Gastrocnemius medialis (tissue), 4 donors: ENCODE measurements at regions not wholly inside any gene's neighbourhood (a gene's known extent, or its start where the extent isn't known, plus 50 kb on each side); places are given as distances from the start of the nearest gene placed in this dataset.
"Not testable (repeated sequence)": the region's sequence is repeated elsewhere in the genome, so short reads cannot be mapped to it uniquely, and the experiment has no call there.

ENCODE experiments used
- ATAC-seq, 2 donors: fragments of 150-250 bp; one replicate each; pipeline ENCODE4 v1.9.1; 2016
- DNase-seq, 2 donors: peaks; one replicate each; pipeline ENCODE4 v3.0.0-alpha.2; 2019
- H3K27ac ChIP-seq, 4 donors: fragments of 200-600 bp; sonication (generic); 1 replicate in 1 of 4; 2 replicates in 3 of 4; pipeline ENCODE4 v1.5.1; 2016 to 2018; ENCODE audit warnings: mild to moderate bottlenecking in 2 of 4, moderate library complexity in 1 of 4
- H3K27me3 ChIP-seq, 3 donors: fragments of 200-600 bp; sonication (generic) in 2 of 3; 1 replicate in 1 of 3; 2 replicates in 2 of 3; pipeline versions ENCODE4 v1.5.1 to v1.6.0; 2016 to 2019; ENCODE audit warnings: mild to moderate bottlenecking in 1 of 3, moderate library complexity in 1 of 3
- H3K36me3 ChIP-seq, 2 donors: fragments of 200-600 bp; sonication (generic) in 1 of 2; one replicate each; pipeline ENCODE4 v1.5.1; 2017 to 2018
- H3K4me1 ChIP-seq, 2 donors: fragments of 200-600 bp; sonication (generic) in 1 of 2; one replicate each; pipeline ENCODE4 v1.5.1; 2016 to 2017; ENCODE audit warnings: mild to moderate bottlenecking in 2 of 2
- H3K4me3 ChIP-seq, 4 donors: fragments of 200-600 bp; sonication (generic) in 3 of 4; 1 replicate in 1 of 4; 2 replicates in 3 of 4; pipeline ENCODE4 v1.5.1; 2016 to 2019; ENCODE audit warnings: mild to moderate bottlenecking in 2 of 4
- H3K9me3 ChIP-seq, 3 donors: fragments of 200-600 bp; sonication (generic) in 2 of 3; 1 replicate in 1 of 3; 2 replicates in 2 of 3; pipeline ENCODE4 v1.5.1; 2016 to 2019
- POLR2A ChIP-seq, 2 donors: fragments of 450-650 bp; IDR thresholded peaks; one replicate each; pipeline ENCODE4 v1.6.1; 2017; ENCODE audit warnings: antibody characterized with exemption in 2 of 2, mild to moderate bottlenecking in 2 of 2, moderate library complexity in 2 of 2
- in situ Hi-C, 4 donors: fragments of 200-750 bp; cut with MboI; loops; one replicate each; pipeline versions ENCODE4 v1.15.0 to v1.8.0; 2017; ENCODE audit warnings: low sequenced_read_pairs in 4 of 4
- intact Hi-C: fragments of 100-400 bp; cut with DNase I; formaldehyde crosslinking; loops from one replicate; pipeline ENCODE4 v1.15.1; 2023; ENCODE audit warnings: low total_unique reads
- TF ChIP-seq, protein P1 (sequence below), 5 experiments: fragments of 450-650 bp in 3 of 5; fragments of 200-600 bp in 2 of 5; sonication (generic) in 2 of 5; IDR thresholded peaks in 4 of 5; conservative IDR thresholded peaks in 1 of 5; 1 replicate in 4 of 5; 2 replicates in 1 of 5; pipeline ENCODE4 v1.5.1; 2016 to 2019; ENCODE audit warnings: antibody characterized with exemption in 5 of 5, mild to moderate bottlenecking in 3 of 5, moderate library complexity in 3 of 5

DNA sequence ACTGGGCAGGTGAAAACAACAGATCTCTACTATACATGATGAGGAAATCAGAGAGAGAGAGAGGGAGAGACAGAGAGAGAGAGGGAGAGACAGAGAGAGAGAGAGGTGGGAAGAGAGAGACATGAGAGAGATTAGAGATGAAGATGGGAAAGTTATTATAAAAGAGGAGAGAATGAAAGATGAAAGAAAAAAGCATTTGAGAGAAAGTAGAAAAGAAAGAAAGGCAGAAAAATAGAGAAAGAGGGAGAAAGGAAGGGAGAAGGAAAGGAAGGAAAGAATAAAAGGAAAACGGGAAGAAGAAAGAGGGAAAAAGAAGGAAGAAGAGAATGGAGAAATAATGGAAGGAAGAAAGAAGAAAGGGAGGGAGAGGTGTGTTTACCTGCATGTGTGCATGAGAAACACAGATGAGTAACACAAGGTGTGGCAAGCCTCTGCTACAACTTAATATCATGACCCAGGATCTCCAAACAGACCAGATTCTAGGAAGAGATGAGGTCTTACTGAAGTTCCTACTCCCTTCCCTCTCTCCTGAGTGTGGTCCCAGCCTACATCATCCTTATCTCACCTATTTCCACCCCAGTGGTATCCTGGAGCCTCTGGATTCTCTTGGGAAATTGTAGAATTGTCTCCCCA is 176.3 kb downstream of the C12orf75 start:
- no peaks in the 10 kb centered on the region for H3K9me3 ChIP-seq
- H3K27ac ChIP-seq: no peak overlapping the region
- ATAC-seq (no peak), DNase-seq (no peak)
- in situ Hi-C loops (no loop called here), intact Hi-C loops (no loop called here)
- H3K4me1 ChIP-seq: peaks cover 0 to 4% of the 10 kb centered on the region in 2 donors
- TF ChIP-seq, protein P1, sequence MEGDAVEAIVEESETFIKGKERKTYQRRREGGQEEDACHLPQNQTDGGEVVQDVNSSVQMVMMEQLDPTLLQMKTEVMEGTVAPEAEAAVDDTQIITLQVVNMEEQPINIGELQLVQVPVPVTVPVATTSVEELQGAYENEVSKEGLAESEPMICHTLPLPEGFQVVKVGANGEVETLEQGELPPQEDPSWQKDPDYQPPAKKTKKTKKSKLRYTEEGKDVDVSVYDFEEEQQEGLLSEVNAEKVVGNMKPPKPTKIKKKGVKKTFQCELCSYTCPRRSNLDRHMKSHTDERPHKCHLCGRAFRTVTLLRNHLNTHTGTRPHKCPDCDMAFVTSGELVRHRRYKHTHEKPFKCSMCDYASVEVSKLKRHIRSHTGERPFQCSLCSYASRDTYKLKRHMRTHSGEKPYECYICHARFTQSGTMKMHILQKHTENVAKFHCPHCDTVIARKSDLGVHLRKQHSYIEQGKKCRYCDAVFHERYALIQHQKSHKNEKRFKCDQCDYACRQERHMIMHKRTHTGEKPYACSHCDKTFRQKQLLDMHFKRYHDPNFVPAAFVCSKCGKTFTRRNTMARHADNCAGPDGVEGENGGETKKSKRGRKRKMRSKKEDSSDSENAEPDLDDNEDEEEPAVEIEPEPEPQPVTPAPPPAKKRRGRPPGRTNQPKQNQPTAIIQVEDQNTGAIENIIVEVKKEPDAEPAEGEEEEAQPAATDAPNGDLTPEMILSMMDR (IDR thresholded peaks at IDR 0.05 in 4 of 5, conservative IDR thresholded peaks at IDR 0.05 in 1 of 5): no peak
- no peak for TF ChIP-seq POLR2A (IDR thresholded peaks at IDR 0.05)
- no peaks in the 10 kb centered on the region for H3K36me3 ChIP-seq
- H3K4me3 ChIP-seq: no peak overlapping the region
- H3K27me3 ChIP-seq: no peaks in the 10 kb centered on the region

DNA sequence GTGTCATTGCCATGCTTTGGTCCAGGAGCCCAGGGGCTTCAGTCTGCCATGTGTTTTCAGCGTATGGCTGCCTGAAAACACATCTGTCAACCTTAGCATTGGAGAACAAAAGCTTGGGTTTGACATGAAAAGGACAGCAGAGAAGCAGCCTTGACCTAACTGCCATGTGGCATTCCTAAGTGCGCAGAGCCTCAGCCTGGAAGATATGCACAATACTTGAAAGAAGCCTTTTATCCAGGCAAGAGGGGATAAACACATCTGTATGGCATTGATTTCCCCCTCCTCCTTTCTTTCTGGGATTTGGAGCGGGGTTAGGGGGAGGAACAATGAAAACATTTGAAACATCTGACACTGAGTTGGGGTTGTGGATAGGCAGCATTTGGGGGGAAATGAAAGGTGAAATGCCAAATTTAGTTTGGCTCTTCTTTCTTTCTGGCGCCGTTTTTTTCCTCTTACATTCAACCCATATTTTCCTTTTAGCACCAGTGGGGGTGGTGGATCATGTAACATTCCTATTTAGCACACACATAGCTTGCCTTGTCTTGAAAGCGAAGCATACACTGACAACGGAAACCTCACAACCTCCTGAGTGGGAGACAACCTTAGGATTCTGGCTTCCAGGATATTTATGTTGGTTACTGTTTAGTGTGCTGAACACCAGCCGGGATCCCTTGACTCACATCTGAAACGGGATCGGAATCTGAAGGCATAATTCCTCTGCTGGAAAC is 177.0 kb downstream of the C12orf75 start:
- intact Hi-C loops (no loop called here), in situ Hi-C loops (no loop called here)
- H3K36me3 ChIP-seq: no peaks in the 10 kb centered on the region

DNA sequence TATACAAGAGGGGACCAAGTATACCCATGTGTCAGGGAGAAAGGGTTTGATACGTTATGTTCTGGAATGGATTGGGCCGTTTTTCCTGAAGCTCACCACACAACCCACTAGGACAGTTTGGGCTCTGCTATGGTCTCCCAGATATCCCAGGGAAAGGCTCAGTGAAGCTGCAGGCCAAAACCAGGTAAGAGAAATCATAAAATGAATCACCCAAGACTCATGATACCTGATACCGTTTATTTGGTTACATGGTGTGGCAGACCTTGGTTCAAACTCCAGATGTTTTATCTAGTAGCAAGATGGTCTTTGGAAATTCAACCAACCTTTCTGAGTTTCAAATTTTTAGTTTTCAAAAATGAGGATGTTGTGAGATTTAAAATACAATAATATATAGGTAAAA is 177.6 kb downstream of the C12orf75 start:
- DNase-seq: no peak
- no peak for ATAC-seq
- Histone ChIP-seq H3K4me1 (peaks cover 0 to 4% of the 10 kb centered on the region in 2 donors), H3K36me3 (no peaks in the 10 kb centered on the region), H3K4me3 (no peak overlapping the region), H3K27me3 (no peaks in the 10 kb centered on the region), H3K9me3 (no peaks in the 10 kb centered on the region), H3K27ac (no peak overlapping the region)
- TF ChIP-seq, protein P1 (IDR thresholded peaks at IDR 0.05 in 4 of 5, conservative IDR thresholded peaks at IDR 0.05 in 1 of 5): no peak
- no peak for TF ChIP-seq POLR2A (IDR thresholded peaks at IDR 0.05)
- intact Hi-C loops: no loop called here
- in situ Hi-C loops: no loop called here

More for the DNA sequence above, 177.0 kb downstream of the C12orf75 start:
- H3K27ac ChIP-seq: no peak overlapping the region
- H3K4me1 ChIP-seq: peaks cover 0 to 4% of the 10 kb centered on the region in 2 donors
- no peak for DNase-seq
- H3K27me3 ChIP-seq: no peaks in the 10 kb centered on the region
- no peak for TF ChIP-seq POLR2A (IDR thresholded peaks at IDR 0.05)
- H3K4me3 ChIP-seq: no peak overlapping the region
- H3K9me3 ChIP-seq: no peaks in the 10 kb centered on the region
- no peak for ATAC-seq

DNA sequence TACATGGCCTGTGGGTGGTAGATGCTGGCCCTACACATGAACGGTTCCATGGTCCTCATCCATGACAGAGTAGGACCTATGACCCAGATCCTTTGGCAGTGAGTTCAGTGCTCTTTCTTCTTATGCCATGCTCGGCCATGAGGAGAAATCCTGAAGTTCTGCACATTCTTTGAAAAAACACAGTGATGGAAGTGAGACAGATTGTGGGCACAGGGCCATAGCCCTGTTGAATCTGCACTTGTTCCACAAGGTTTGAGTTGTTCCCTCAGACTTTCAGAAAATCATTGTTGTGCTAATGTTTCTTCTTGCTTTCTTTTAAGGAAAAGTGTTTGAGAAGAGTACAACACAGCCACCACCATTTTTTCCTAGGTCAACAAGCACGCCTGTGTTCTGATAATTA is 180.0 kb downstream of the C12orf75 start:
- Histone ChIP-seq H3K36me3 (no peaks in the 10 kb centered on the region), H3K9me3 (no peaks in the 10 kb centered on the region), H3K27ac (no peak overlapping the region), H3K27me3 (no peaks in the 10 kb centered on the region), H3K4me3 (no peak overlapping the region), H3K4me1 (peaks cover 0 to 4% of the 10 kb centered on the region in 2 donors)
- no peak for ATAC-seq
- in situ Hi-C loops (no loop called here), intact Hi-C loops (no loop called here)
- no peak for TF ChIP-seq POLR2A (IDR thresholded peaks at IDR 0.05)
- TF ChIP-seq, protein P1 (IDR thresholded peaks at IDR 0.05 in 4 of 5, conservative IDR thresholded peaks at IDR 0.05 in 1 of 5): no peak
- DNase-seq: no peak

- H3K4me1 ChIP-seq, H3K27ac ChIP-seq, H3K9me3 ChIP-seq, H3K4me3 ChIP-seq, in situ Hi-C loops, intact Hi-C loops, H3K27me3 ChIP-seq, ATAC-seq, H3K36me3 ChIP-seq, DNase-seq: not testable (repeated sequence)
These were observed 182.4 kb downstream of the C12orf75 start for GRCh38 chr12:105512861-105513260.
